PC-3 (cell line): ENCODE measurements at regions not wholly inside any gene's neighbourhood (a gene's known extent, or its start where the extent isn't known, plus 50 kb on each side); places are given as distances from the start of the nearest gene placed in this dataset.

Experiments
- ATAC-seq: fragments of 200-7000 bp; cut with Tn5 transposase; 2 replicates; pipeline ENCODE4 v1.9.1; 2020; ENCODE audit warnings: mild to moderate bottlenecking, moderate library complexity
- BruUV-seq: library from RNA; stranded (reverse); fragments of 400-500 nt; replicated peaks from 2 replicates; lab custom pipeline; 2021; lab: Mats Ljungman, UMichigan
- CTCF ChIA-PET: fragments of 300-600 bp; sonication (Branson Sonifier 250); formaldehyde crosslinking; loops from one replicate; lab custom pipeline; 2022; ENCODE audit warnings: antibody characterized with exemption; lab: Charles Lee
- POLR2A ChIA-PET: fragments of 300-600 bp; sonication (Branson Sonifier 250); formaldehyde crosslinking; loops from one replicate; lab custom pipeline; 2022; ENCODE audit warnings: antibody characterized with exemption; ENCODE audit not compliant: unreplicated experiment; lab: Charles Lee
- DNase-seq: peaks from one replicate; pipeline ENCODE4 v3.0.0-alpha.2; 2015
- H2AFZ ChIP-seq: fragments of 300-600 bp; sonication (generic); 2 replicates; pipeline ENCODE4 v1.6.0; 2016; ENCODE audit warnings: antibody characterized with exemption, low read length
- H3F3A ChIP-seq: fragments of 300-600 bp; sonication (generic); one replicate; pipeline ENCODE4 v1.6.0; 2017; ENCODE audit warnings: antibody characterized with exemption, low read length, control low read depth, mild to moderate bottlenecking; ENCODE audit not compliant: unreplicated experiment
- H3K27ac ChIP-seq: fragments of 300-600 bp; sonication (generic); 2 replicates; pipeline ENCODE4 v1.5.1; 2016; ENCODE audit warnings: mild to moderate bottlenecking, low read length
- H3K27me3 ChIP-seq: fragments of 300-600 bp; sonication (generic); 2 replicates; pipeline ENCODE4 v1.6.1; 2016; ENCODE audit warnings: low read length, mixed read lengths
- H3K36me3 ChIP-seq: fragments of 300-600 bp; sonication (generic); 2 replicates; pipeline ENCODE4 v1.6.1; 2016; ENCODE audit warnings: low read depth, mixed run types, low read length, mixed read lengths
- H3K4me1 ChIP-seq: fragments of 300-600 bp; sonication (generic); 2 replicates; pipeline ENCODE4 v1.5.1; 2016; ENCODE audit warnings: low read length; ENCODE audit not compliant: insufficient read depth
- H3K4me2 ChIP-seq: fragments of 300-600 bp; sonication (generic); 2 replicates; pipeline ENCODE4 v1.6.0; 2016; ENCODE audit warnings: low read length
- H3K4me3 ChIP-seq: fragments of 300-600 bp; sonication (generic); 2 replicates; pipeline ENCODE4 v1.5.1; 2016; ENCODE audit warnings: mild to moderate bottlenecking, low read length, mixed read lengths
- H3K79me2 ChIP-seq: fragments of 300-600 bp; sonication (generic); 2 replicates; pipeline ENCODE4 v1.6.1; 2017; ENCODE audit warnings: low read length, mixed read lengths
- H3K9ac ChIP-seq: fragments of 300-600 bp; sonication (generic); 2 replicates; pipeline ENCODE4 v1.6.0; 2016; ENCODE audit warnings: mild to moderate bottlenecking, low read length
- H3K9me2 ChIP-seq: fragments of 300-600 bp; sonication (generic); replicated peaks from 2 replicates; pipeline ENCODE4 v1.6.1; 2016; ENCODE audit warnings: mixed run types, low read length, mixed read lengths
- H3K9me3 ChIP-seq: fragments of 300-600 bp; sonication (generic); 2 replicates; pipeline ENCODE4 v1.6.1; 2016; ENCODE audit warnings: low read length, mixed read lengths
- H4K20me1 ChIP-seq: fragments of 300-600 bp; sonication (generic); 2 replicates; pipeline ENCODE4 v1.6.1; 2016; ENCODE audit warnings: low read length, mixed read lengths
- CTCF ChIP-seq: fragments of 300-600 bp; sonication (generic); conservative IDR thresholded peaks from 2 replicates; pipeline ENCODE4 v1.5.1; 2017; ENCODE audit warnings: antibody characterized with exemption, low read depth, mild to moderate bottlenecking, low read length
- EZH2 ChIP-seq: fragments of 300-600 bp; sonication (generic); IDR thresholded peaks from one replicate; pipeline ENCODE4 v1.6.1; 2017; ENCODE audit warnings: antibody characterized with exemption, mild to moderate bottlenecking, low read length; ENCODE audit not compliant: unreplicated experiment
- EZH2phosphoT487 ChIP-seq: fragments of 300-600 bp; sonication (generic); IDR thresholded peaks from 2 replicates; pipeline ENCODE4 v1.6.1; 2018; ENCODE audit warnings: mild to moderate bottlenecking, antibody characterized with exemption, low read length, borderline replicate concordance
- intact Hi-C: fragments of 100-400 bp; cut with micrococcal nuclease; formaldehyde crosslinking; loops from 2 replicates; pipeline ENCODE4 v1.9.0; 2023

- Histone ChIP-seq H3K4me3 (no peak overlapping the region), H3K9me3 (no peaks in the 10 kb centered on the region), H3F3A (no peaks in the 10 kb centered on the region), H3K4me2 (no peak overlapping the region), H3K9me2 (no peaks in the 10 kb centered on the region), H3K9ac (no peak overlapping the region), H4K20me1 (no peaks in the 10 kb centered on the region), H3K36me3 (no peaks in the 10 kb centered on the region), H3K27me3 (no peaks in the 10 kb centered on the region), H3K4me1 (no peaks in the 10 kb centered on the region), H2AFZ (no peak overlapping the region), H3K79me2 (no peaks in the 10 kb centered on the region), H3K27ac (no peak overlapping the region)
- ChIA-PET POLR2A (no interaction called here), CTCF (no interaction called here)
- DNase-seq (no peak), ATAC-seq (no peak)
- intact Hi-C loops: no loop called here
- no peak for TF ChIP-seq CTCF
- TF ChIP-seq EZH2: no peak
- no TSS peak for BruUV-seq
Observed at GRCh38 chr5:118450554-118451332, 537.6 kb downstream of the DTWD2 start.

GRCh38 chr5:118447350-118447749, 541.0 kb downstream of the DTWD2 start:
- ATAC-seq (no peak), DNase-seq (no peak)
- Histone ChIP-seq H3K36me3 (no peaks in the 10 kb centered on the region), H3K27me3 (no peaks in the 10 kb centered on the region), H2AFZ (no peak overlapping the region), H3K9ac (no peak overlapping the region), H3K27ac (no peak overlapping the region), H3K4me2 (no peak overlapping the region), H3K4me3 (no peak overlapping the region), H4K20me1 (no peaks in the 10 kb centered on the region), H3K79me2 (no peaks in the 10 kb centered on the region), H3K4me1 (no peaks in the 10 kb centered on the region), H3F3A (no peaks in the 10 kb centered on the region), H3K9me2 (no peaks in the 10 kb centered on the region), H3K9me3 (no peaks in the 10 kb centered on the region)
- ChIA-PET POLR2A (no interaction called here), CTCF (no interaction called here)
- BruUV-seq: no TSS peak
- intact Hi-C loops: no loop called here
- no peak for TF ChIP-seq EZH2
- TF ChIP-seq EZH2phosphoT487: no peak
- TF ChIP-seq CTCF: no peak

- no peak for DNase-seq
- Histone ChIP-seq H3K27me3 (no peaks in the 10 kb centered on the region), H3K27ac (no peak overlapping the region), H3K79me2 (no peaks in the 10 kb centered on the region), H3K4me2 (no peak overlapping the region), H3K4me1 (no peaks in the 10 kb centered on the region), H3K4me3 (no peak overlapping the region), H3K9me2 (no peaks in the 10 kb centered on the region), H3K36me3 (no peaks in the 10 kb centered on the region), H3K9ac (no peak overlapping the region), H3F3A (no peaks in the 10 kb centered on the region), H3K9me3 (no peaks in the 10 kb centered on the region), H4K20me1 (no peaks in the 10 kb centered on the region), H2AFZ (no peak overlapping the region)
- POLR2A ChIA-PET: no interaction called here
- no peak for ATAC-seq
- CTCF ChIA-PET: no interaction called here
- intact Hi-C loops: no loop called here
- no TSS peak for BruUV-seq
- TF ChIP-seq CTCF: no peak
- TF ChIP-seq EZH2: no peak
- no peak for TF ChIP-seq EZH2phosphoT487
Observed at GRCh38 chr5:118441956-118442355, 546.4 kb downstream of the DTWD2 start.
